HG03103 (cell line): ENCODE measurements at regions not wholly inside any gene's neighbourhood (a gene's known extent, or its start where the extent isn't known, plus 50 kb on each side); places are given as distances from the start of the nearest gene placed in this dataset.

Experiments used
- ATAC-seq: cut with Tn5 transposase; IDR thresholded peaks from one replicate; pipeline ENCODE4 v1.9.1; 2021; ENCODE audit warnings: low read depth; ENCODE audit not compliant: unreplicated experiment

DNA sequence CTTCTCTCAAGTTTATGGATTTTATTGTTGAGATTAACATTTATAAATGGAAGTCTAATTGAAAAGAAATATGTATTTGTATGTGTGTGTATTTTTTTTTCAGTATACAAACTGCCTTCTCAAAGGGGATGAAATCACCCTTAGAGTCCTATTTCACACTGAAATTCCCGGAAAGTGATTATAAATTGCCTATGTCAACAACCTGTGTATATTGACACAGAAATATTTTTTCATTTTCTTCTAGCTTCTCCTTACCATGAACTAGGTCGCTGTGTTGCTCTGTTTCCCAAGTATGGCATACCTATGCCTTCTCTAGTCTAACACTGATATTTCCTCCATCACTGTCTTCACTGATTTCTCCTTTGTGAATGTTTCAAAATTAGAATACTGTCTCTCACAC lies 444.0 kb upstream of the AZI2 start:
- ATAC-seq = no peak

DNA sequence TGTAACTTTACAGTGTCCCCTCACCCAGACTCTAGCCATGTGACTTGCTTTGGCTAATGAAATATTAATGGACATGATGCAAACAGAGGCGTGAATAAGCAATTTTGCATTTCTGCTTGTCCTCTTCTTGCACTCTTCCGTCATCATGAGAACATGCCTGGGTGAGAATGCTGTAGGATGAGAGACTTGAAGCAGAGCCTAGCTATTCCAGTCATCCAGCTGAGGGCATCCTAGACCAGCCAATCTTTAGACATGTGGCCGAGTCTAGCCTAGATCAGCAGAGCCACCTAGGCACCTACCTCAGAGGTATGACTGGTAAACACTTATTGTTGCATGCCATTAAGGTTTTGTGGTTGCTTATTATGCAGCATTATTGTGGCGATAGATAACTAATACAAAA lies 450.5 kb upstream of the AZI2 start:
- no peak for ATAC-seq

DNA sequence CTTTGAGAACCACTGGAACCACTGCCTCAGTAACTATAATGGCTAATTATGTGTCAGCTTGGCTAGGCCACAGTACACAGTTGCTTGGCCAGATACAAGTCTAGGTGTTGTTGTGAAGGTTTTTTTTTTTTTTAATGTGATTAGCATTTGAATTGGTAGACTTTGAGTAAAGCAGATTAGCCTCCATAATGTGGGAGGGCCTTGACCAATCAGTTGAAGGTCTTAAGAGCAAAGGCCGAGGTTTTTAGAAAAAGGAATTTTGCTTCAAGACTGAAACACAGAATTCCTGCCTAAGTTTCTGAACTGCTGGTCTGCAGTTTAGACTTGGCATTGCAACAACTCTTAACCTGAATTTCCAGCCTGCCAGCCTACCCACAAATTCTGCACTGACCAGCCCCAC lies 451.6 kb upstream of the AZI2 start:
- ATAC-seq = no peak

DNA sequence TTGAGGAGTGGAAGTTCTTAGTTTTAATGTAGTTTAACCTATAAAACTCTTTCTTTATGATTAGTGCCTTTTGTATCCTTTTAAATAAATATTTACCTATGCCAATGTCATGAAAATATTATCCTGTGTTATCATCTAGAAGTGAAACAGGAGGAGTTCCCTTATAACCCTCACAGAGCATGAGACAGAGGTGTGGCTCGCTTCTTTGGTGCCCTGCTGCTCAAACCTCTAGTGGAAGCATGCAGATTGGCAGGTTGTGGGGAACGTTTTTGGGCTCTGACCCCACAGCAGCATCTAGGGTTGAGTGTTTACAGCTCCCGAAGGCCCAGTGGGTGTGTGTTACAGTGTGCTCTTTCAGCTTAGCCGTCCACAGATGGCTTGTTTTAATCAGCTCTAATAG lies 459.4 kb upstream of the AZI2 start:
- no peak for ATAC-seq

DNA sequence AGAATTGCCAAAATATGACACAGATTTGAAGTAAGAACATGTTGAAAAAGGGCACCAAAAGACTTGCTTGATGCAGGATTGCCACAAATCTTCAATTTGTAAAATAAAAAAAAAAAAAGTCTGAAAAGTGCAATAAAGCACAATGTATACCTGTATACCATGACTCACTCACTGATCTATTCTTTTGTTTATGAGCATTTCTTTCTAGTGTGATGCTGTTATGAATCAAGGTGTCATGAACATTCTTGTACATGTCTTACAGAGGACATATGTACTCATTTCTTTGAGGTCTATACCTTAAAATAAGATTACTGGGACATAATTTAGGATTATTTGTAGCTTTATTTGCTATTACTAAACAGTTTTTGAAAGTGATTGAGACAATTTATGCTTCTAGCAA lies 464.9 kb upstream of the RBMS3 start:
- ATAC-seq = no peak

DNA sequence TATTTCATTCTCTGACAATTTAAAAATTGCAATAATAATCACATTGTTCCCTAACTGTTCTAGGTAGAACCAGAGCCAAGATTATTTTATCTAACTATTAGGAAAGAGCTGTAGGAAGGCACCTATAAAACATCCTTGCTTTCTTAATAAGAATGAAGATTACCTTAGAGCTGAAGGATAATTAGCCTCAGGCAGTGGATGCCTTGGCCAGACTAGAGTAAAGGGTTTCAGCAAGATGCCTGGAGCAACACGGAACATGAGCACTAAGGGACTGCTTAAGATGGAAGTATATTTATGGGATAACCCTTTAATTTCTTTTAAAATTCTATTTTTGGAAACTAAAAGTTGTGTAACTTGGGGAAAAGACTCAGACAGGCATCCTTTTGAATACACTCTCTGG lies 456.6 kb upstream of the RBMS3 start:
- ATAC-seq = no peak

DNA sequence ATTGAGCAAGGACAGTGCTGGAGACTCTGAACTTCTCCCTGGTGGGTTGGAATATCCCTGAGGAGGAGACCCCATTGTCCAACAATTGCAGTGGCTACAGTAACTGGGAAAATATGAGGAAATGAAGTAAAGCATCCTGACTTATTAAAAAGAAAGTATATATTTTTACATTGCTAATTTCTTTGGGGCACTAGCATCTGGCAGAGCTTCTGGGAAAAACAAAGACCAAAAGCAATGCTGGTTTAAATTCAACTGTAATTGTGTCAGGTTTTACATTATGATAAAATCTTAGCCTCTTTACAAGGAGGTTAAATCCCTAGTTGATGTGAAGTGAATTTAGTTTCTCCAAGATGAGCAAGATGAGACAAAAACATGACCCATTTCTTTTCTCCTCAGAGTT lies 454.0 kb upstream of the RBMS3 start:
- ATAC-seq = no peak

DNA sequence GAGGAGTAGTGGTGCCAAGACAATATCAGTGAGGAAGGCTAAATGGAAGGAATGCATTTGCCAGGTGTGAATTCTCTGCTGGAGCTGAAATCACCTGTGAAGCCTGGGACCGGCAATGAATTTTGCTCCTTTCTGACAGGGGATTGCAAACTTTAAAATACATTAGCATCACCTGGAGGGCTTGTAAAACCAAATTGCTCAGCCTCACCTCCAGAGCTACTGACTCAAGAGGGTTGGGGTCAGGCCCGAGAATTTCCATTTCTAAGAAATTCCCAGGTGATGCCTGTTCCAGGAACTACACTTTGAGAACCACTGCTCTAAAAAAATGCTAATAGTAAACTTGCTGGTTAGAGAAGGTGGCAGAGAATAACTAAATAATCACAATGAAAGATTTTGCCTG lies 445.6 kb upstream of the RBMS3 start:
- no peak for ATAC-seq

DNA sequence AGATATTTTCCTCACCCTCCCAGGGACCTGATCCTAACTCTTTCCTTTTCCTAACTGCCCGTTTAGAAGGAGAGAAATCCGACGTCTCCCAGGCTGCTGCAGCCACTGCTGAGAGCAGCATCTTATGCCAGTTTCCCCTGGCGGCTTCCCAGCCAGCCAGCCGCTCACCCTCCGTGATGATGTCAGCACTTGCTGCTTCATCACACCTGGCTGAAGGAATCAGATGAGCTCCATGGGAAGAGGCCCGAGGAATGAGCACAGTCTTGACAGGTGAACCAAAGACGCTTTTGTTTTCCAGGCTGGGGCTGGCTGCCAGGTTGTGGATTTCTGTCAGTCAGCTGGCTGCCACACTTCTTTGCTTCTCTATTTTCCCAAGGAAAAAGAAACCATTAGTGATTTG lies 445.1 kb upstream of the RBMS3 start:
- ATAC-seq = no peak

DNA sequence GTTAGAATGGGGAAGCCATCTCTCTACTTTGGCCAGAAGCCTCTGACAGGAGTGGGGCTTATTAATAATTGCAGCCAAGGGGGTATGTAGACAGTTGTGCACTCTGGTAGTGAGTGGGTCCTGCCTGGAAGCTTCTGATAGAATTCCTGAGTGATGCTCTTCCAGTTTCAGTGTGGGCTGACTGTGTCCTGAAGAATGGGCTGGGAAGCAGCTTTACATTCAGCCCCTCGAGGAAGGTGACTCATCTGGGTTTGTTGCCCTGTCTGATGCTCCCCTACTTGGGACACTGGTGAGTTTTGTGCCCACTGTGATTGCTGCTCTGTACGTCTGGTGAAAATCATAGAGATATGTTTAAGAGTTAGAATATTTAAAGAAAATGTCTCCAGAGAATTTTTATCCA lies 444.7 kb upstream of the RBMS3 start:
- ATAC-seq = no peak

DNA sequence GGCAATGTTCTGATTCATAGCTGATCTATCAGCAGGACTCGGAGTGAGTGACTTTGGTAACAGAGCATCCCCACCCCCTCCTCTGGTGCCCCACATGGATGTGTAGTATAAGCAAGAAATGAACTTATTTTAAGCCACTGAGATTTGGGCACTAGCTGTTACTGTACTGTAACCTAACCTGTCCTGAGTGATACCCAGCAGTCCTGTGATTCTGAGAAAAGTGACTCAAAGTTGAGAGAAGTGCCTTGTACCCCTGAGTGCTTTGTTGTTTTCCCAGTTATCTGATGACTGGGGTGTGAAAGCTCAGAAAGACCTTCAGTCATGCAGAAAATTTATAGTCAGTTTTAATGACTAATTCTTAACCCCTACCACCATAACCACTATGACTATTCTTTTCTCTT lies 439.9 kb upstream of the RBMS3 start:
- ATAC-seq = no peak

DNA sequence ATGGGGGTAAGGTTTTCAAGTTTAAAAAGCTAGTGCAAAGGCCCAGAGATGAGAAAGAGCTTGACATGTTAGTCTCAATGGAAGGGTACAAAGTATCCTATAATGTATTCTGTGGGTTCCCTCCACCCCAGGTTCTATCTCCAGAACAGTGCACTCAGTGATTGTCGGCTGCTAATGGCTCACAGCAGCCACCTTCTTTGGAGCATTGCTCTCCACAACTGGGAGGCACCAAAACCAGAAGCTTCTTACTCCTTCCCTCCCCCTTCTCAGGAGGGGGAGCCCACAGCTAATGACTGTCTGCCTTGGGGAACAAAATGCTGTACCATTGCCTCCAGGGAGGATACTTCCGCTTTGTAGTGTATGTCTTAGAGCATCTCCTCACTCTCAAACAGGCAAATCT lies 439.4 kb upstream of the RBMS3 start:
- no peak for ATAC-seq

DNA sequence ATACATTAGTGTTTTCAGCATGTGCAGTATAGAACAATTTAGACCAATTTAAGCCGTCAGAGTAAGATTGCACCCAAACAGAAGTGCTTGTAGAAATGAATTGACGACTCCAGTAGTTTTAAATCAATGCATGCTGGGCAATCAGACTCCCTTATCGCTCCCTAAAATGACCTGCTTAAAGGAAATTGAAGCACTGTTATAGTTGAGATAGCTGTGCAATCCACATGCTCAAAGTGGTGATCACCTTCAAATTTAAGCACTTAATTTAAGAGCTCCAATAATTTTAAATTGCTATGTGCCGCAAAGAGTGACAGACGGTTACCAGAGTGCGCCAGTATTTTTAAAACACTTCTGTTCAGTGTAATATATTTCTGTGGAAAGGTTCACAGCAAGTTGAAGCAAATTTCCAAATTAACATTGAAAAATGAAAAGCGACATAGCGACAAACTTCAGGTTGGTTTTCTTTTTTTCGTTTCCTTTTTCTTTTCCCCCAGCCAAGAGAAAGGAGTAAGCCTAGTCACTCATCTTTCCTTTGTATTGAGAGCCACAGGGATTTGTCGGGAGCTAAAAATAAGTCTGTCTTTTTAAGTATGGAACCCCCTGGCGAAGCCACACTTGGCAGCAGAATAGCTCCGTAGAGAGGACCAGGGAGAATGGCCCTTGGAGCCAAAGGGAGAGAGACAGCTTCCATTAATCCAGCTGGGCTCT lies 436.4 kb upstream of the RBMS3 start:
- ATAC-seq = no peak

DNA sequence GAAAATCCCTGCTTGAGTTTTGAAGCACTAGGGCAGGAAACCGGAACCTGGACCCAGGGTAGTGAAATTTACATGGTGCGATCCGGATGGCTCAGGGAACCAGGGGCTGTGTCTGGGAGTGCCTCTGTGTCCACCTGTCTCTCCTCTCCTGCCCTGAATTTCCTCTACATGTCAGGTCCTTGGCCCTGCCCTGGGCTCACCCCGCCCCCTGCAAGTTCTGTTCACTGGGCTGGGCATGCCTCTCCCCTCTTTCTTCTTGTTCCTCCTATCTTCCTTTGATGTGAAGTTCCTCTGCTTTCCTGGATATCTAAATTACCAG lies 435.9 kb upstream of the RBMS3 start:
- no peak for ATAC-seq

DNA sequence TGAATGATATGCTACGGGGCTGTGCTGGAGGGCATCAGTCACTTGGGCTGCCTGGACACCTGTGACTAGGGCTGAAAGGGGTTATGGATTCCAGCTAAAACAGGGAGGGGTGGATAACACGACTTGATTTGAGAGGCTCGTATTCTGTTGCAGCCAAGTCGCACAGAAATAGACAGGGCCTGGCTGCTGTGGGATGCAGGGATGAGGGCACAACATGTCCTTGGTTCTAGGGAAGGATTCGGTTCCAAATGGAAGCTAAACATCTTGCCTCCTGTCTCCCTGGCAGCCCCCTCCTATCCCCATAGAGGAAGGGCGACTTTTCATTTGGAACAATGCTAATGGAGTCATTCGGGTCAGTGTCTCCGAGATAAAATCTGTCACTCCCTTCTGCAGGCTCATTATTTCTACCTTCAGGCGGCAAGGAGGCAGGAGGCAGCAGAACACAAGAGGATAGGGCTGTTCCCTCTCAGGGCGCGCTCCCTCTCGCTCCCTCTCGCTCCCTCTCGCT lies 433.8 kb upstream of the RBMS3 start:
- ATAC-seq = no peak

DNA sequence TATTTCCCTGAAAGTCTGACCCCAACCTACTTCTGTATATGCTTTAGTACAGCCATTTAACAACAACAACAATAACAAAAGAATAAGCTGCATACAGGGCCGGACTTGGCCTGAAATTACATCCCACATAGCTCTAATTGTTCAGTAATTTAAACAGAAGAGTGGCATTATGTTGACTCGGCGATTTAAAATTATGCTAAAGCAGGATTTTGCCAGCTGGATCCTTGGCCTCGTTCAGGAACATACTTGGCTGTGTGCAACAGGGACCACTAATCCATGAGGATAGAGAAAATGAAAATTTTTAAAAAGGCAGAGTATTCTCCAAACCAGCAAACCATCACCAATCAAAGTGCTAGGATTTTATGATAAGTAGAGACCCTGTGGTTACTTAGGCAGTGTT lies 433.1 kb upstream of the RBMS3 start:
- ATAC-seq = no peak

DNA sequence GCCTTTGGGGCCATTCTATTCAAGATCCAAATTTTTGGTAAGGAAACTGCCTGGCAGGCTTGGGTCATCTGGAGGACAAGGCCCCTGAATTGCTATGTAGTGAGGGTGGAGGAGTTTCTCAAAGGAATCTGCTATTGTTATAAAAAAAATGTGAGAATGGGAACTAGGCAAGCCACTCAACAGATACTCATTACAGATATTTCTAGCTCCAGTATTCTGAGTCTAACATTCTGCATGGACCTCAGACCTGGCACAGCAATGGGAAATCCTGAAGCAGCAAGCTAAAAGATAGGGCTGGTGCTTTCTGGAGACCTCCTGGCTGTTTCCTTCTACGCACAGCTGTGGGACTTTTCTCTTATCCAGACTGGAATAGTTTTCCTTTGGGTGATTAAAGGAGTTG lies 430.7 kb upstream of the RBMS3 start:
- no peak for ATAC-seq

DNA sequence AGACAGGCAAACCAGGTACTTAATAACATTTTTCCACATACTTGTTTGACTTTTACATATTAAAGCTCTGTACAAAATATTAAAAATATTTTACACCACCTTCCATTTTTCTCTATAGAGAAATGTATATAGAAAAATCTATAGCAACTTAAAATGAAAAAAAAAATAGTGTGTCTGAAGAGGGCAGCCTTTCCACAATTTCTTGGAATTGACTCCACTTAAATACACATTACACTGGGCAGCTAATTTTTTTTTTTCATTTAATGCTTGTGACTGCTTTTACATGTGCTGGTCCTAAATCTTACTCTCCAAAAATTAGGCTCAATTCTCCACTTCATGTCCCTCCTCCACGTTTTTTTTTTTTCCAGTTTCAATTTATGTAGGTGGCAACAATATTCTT lies 427.0 kb upstream of the RBMS3 start:
- no peak for ATAC-seq

DNA sequence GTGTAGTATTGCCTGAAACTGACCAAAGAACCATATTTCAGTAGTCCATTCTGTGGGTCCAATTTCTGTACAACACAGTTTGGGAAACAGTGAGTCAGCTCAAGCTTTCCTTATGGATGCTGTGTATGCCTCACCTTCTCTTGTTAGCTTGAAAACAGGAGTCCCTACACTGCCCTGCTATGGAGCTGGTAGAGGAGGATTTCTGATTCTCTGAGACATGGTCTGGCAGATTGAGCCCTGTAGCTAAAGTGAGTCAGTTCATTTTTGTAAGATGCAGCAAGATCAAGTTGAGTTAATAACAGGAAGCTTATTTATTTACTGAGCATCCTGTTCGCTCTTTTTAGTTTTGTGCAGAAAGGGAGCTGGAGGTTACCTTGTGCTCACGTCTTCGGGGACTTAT lies 424.1 kb upstream of the RBMS3 start:
- ATAC-seq = no peak

DNA sequence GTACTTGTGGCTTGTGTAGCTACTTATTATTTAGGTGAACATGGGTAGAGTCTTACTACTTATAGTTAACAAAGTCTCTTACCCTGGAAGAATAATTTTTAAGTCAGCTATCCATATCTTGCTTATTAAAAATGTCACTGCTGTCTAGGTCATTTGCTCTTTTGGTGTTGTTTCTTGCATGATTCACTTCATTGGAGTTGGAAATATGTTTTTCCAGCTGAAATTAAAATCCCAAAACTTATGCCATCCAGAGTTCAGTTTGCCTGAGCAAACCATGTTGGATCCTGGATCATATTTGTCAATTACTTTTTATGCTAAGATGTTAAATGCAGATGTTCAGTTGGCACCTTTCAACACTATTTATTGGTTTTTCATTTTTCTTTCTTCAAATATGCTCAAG lies 421.0 kb upstream of the RBMS3 start:
- ATAC-seq = no peak

DNA sequence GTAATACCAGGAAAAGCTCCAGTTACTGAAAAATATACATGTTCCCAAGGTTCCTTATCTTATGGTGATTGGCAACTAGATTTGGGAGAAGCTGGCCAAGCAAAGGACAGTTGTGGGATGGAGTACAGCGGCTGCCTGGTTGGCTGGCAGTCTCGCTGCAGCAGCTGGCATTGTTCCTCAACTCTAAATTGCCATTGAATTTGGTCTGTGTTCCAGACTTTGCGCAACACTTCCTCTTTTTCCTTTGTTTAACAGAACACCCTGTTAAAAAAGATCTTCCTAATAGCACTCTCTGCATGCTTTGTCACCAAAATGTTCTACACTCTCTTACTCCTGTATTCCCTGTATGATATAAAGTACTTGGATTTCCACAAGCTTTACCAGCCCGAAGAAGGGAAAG lies 420.6 kb upstream of the RBMS3 start:
- no peak for ATAC-seq

DNA sequence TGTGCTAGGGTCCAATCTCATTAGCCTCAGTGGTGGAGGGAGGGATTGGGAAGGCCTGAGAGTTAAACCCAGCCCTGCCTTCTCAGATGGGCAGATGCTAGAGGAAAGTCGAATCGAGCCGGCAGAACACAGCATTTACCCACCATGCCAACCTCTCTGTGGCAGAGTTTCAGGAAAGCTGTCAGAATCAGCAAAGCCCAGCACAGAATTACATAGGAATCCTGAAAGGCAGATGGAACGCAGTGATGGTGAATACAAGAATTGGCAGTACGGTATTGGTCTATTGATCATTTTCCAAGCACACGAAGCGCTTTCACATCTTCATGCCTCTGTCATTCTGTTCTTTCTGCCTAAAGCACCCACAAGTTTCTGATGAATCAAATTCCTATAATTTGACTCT lies 417.7 kb upstream of the RBMS3 start:
- no peak for ATAC-seq

DNA sequence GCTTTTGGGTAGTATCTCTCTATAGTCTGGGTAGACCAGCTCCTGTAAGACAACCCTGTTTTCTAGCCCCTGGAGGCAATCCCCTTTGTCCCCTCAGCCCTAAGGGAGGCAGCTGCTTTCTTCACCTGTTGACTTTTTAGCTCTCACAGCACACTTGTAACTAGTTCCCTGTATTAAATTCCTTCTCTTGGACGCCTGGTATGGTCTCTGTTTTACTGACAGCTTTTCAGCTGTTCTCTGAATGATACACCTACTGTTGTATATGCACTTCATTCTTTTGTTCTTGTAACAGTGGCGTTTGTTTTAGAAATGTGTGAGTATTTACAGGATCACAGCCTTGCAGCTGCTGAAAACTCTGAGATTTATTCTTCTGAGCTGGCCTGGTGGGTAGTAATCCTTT lies 413.0 kb upstream of the RBMS3 start:
- ATAC-seq = no peak
